Activated T-cell treated with anti-CD3 and anti-CD28 coated beads for 4 hours (primary cell): ENCODE measurements at regions not wholly inside any gene's neighbourhood (a gene's known extent, or its start where the extent isn't known, plus 50 kb on each side); places are given as distances from the start of the nearest gene placed in this dataset.
"Not testable (repeated sequence)": the region's sequence is repeated elsewhere in the genome, so short reads cannot be mapped to it uniquely, and the experiment has no call there.

Experiments
- DNase-seq: peaks from one replicate; pipeline ENCODE4 v3.0.0-alpha.2; 2020

GRCh38 chrY:7588176-7588575 lies 676.6 kb upstream of the AMELY start:
- DNase-seq, result not testable (repeated sequence)

- no peak for DNase-seq
Measured at GRCh38 chrY:7562541-7562940, 651.0 kb upstream of the AMELY start.

- DNase-seq, result no peak
Measured at GRCh38 chrY:7557675-7558074, 646.1 kb upstream of the AMELY start.

- DNase-seq, result no peak
Measured at GRCh38 chrY:7555006-7555405, 643.5 kb upstream of the AMELY start.

- no peak for DNase-seq
Measured at GRCh38 chrY:7545060-7545459, 633.5 kb upstream of the AMELY start.

GRCh38 chrY:7544172-7544770 lies 632.7 kb upstream of the AMELY start:
- no peak for DNase-seq

- DNase-seq, result no peak
Measured at GRCh38 chrY:7543506-7543905, 632.0 kb upstream of the AMELY start.

GRCh38 chrY:7542256-7542858 lies 630.8 kb upstream of the AMELY start:
- no peak for DNase-seq

- DNase-seq, result no peak
Measured at GRCh38 chrY:7529396-7529795, 617.8 kb upstream of the AMELY start.

GRCh38 chrY:7527568-7527967 lies 616.0 kb upstream of the AMELY start:
- DNase-seq, result not testable (repeated sequence)

GRCh38 chrY:7518387-7518786 lies 606.8 kb upstream of the AMELY start:
- DNase-seq, result no peak

GRCh38 chrY:7516268-7516667 lies 604.7 kb upstream of the AMELY start:
- DNase-seq, result no peak

GRCh38 chrY:7515812-7516211 lies 604.3 kb upstream of the AMELY start:
- DNase-seq, result no peak

- DNase-seq, result no peak
Measured at GRCh38 chrY:7502896-7503295, 591.3 kb upstream of the AMELY start.

- DNase-seq, result no peak
Measured at GRCh38 chrY:7501236-7501635, 589.7 kb upstream of the AMELY start.

GRCh38 chrY:7496001-7496400 lies 584.4 kb upstream of the AMELY start:
- DNase-seq, result no peak

- DNase-seq, result not testable (repeated sequence)
Measured at GRCh38 chrY:7484455-7485285, 573.1 kb upstream of the AMELY start.

GRCh38 chrY:7471976-7472375 lies 560.4 kb upstream of the AMELY start:
- no peak for DNase-seq

GRCh38 chrY:7470037-7470436 lies 558.5 kb upstream of the AMELY start:
- no peak for DNase-seq

GRCh38 chrY:7468951-7469745 lies 557.6 kb upstream of the AMELY start:
- DNase-seq, result no peak

- no peak for DNase-seq
Measured at GRCh38 chrY:7467796-7468520, 556.4 kb upstream of the AMELY start.

- DNase-seq, result no peak
Measured at GRCh38 chrY:7465185-7465621, 553.7 kb upstream of the AMELY start.

GRCh38 chrY:7464742-7465141 lies 553.2 kb upstream of the AMELY start:
- DNase-seq, result no peak
